Activated gamma-delta T cell treated with anti-CD3 and anti-CD28 coated beads, Interleukin-2, amount 50 U/mL, for 16 hours (primary cell): ENCODE measurements at regions not wholly inside any gene's neighbourhood (a gene's known extent, or its start where the extent isn't known, plus 50 kb on each side); places are given as distances from the start of the nearest gene placed in this dataset.

Experiments
- DNase-seq: peaks from one replicate; pipeline ENCODE4 v3.0.0-alpha.2; 2020; ENCODE audit warnings: low read depth

- DNase-seq, result no peak
Measured at GRCh38 chr14:98234208-98234607, 1037.8 kb downstream of the BCL11B start.

GRCh38 chr14:98236314-98236713 is 1035.7 kb downstream of the BCL11B start:
- no peak for DNase-seq

GRCh38 chr14:98237939-98238338 is 1034.1 kb downstream of the BCL11B start:
- no peak for DNase-seq

GRCh38 chr14:98240376-98240775 is 1031.6 kb downstream of the BCL11B start:
- no peak for DNase-seq

GRCh38 chr14:98242903-98243302 is 1029.1 kb downstream of the BCL11B start:
- DNase-seq, result no peak

- DNase-seq, result no peak
Measured at GRCh38 chr14:98243332-98243731, 1028.7 kb downstream of the BCL11B start.

GRCh38 chr14:98244162-98244948 is 1027.6 kb downstream of the BCL11B start:
- no peak for DNase-seq

GRCh38 chr14:98244966-98245569 is 1026.9 kb downstream of the BCL11B start:
- no peak for DNase-seq

GRCh38 chr14:98249057-98249456 is 1022.9 kb downstream of the BCL11B start:
- DNase-seq, result no peak

- DNase-seq, result no peak
Measured at GRCh38 chr14:98249476-98249875, 1022.5 kb downstream of the BCL11B start.

- DNase-seq, result no peak
Measured at GRCh38 chr14:98252820-98253219, 1019.2 kb downstream of the BCL11B start.

GRCh38 chr14:98259881-98260280 is 1012.1 kb downstream of the BCL11B start:
- no peak for DNase-seq

- DNase-seq, result no peak
Measured at GRCh38 chr14:98262566-98262965, 1009.4 kb downstream of the BCL11B start.

GRCh38 chr14:98269533-98269932 is 1002.5 kb downstream of the BCL11B start:
- DNase-seq, result no peak

GRCh38 chr14:98270201-98270600 is 1001.8 kb downstream of the BCL11B start:
- no peak for DNase-seq

- no peak for DNase-seq
Measured at GRCh38 chr14:98274596-98274995, 997.4 kb downstream of the BCL11B start.

GRCh38 chr14:98278800-98279199 is 993.2 kb downstream of the BCL11B start:
- DNase-seq, result no peak

- DNase-seq, result no peak
Measured at GRCh38 chr14:98280436-98280835, 991.6 kb downstream of the BCL11B start.

GRCh38 chr14:98288825-98289224 is 983.2 kb downstream of the BCL11B start:
- no peak for DNase-seq

GRCh38 chr14:98290596-98290995 is 981.4 kb downstream of the BCL11B start:
- DNase-seq, result no peak

GRCh38 chr14:98292191-98292590 is 979.8 kb downstream of the BCL11B start:
- no peak for DNase-seq

GRCh38 chr14:98293576-98293975 is 978.4 kb downstream of the BCL11B start:
- no peak for DNase-seq

- DNase-seq, result no peak
Measured at GRCh38 chr14:98296895-98297294, 975.1 kb downstream of the BCL11B start.

GRCh38 chr14:98297567-98297966 is 974.4 kb downstream of the BCL11B start:
- no peak for DNase-seq
